ENCODE measurements at regions not wholly inside any gene's neighbourhood (a gene's known extent, or its start where the extent isn't known, plus 50 kb on each side); places are given as distances from the start of the nearest gene placed in this dataset.

DNA sequence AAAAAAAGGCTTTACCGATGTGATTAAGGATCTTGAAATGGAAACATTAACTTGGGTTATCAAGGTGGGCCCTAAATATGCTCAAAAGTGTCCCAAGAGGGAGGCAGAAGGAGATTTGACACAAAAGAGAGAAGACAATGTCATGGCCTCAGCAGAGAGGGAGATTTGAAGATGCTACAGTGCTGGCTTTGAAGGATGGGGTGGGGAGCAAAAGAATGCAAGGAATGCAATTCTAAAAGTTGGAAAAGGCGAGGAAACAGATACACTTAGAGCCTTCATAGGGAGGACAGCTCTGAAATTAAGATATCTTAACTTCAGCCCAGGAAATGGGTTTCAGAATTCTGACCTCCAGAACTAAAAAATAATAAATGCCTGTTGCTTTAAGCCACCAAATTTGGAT lies 314.5 kb upstream of the CCDC54 start:
- no peak overlapping the region for H3K4me3 ChIP-seq
- no peak for DNase-seq (ENCODE audit: low spot score)
- no peak overlapping the region for H3K27ac ChIP-seq
- TF ChIP-seq, protein P1, sequence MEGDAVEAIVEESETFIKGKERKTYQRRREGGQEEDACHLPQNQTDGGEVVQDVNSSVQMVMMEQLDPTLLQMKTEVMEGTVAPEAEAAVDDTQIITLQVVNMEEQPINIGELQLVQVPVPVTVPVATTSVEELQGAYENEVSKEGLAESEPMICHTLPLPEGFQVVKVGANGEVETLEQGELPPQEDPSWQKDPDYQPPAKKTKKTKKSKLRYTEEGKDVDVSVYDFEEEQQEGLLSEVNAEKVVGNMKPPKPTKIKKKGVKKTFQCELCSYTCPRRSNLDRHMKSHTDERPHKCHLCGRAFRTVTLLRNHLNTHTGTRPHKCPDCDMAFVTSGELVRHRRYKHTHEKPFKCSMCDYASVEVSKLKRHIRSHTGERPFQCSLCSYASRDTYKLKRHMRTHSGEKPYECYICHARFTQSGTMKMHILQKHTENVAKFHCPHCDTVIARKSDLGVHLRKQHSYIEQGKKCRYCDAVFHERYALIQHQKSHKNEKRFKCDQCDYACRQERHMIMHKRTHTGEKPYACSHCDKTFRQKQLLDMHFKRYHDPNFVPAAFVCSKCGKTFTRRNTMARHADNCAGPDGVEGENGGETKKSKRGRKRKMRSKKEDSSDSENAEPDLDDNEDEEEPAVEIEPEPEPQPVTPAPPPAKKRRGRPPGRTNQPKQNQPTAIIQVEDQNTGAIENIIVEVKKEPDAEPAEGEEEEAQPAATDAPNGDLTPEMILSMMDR (IDR thresholded peaks at IDR 0.05) = no peak

GRCh38 chr3:107063351-107063750 lies 313.9 kb upstream of the CCDC54 start:
- no peak overlapping the region for H3K4me3 ChIP-seq
- DNase-seq (ENCODE audit: low spot score) = no peak
- TF ChIP-seq, protein P1 (IDR thresholded peaks at IDR 0.05) = no peak
- no peak overlapping the region for H3K27ac ChIP-seq

DNA sequence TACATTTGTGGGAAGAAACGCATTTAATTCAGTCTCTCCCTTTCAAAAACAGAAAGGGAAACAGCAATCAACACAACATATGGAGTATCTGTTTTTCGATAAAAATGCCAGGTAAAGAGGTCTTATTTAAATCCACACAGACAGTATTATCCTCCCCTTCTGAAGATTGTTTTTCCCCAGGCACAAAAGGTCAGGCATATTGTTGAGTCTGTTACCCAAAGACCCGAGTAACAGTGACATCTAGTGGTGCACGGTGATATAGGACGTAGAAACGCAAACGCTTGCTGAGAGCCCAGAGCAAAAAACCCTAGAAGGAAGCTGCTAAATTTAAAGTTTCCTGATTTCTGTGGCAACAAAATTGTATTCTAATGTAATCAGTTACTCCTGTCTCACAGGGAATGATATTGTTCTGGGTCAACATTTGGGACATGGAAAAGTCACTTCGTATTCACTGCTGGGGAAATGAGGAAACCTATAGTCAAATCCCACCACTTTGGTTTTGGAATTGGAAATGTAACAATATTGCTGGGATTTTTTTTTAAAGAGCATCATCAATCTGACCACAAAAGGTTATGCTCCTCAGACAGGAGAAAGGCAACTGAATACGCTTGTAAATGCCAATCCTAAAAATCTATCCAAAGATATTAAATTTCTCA lies 312.7 kb upstream of the CCDC54 start:
- no peak overlapping the region for H3K4me3 ChIP-seq
- TF ChIP-seq, protein P1 (IDR thresholded peaks at IDR 0.05) = peak; percentile 49
- H3K27ac ChIP-seq = no peak overlapping the region
- DNase-seq (ENCODE audit: low spot score) = no peak

DNA sequence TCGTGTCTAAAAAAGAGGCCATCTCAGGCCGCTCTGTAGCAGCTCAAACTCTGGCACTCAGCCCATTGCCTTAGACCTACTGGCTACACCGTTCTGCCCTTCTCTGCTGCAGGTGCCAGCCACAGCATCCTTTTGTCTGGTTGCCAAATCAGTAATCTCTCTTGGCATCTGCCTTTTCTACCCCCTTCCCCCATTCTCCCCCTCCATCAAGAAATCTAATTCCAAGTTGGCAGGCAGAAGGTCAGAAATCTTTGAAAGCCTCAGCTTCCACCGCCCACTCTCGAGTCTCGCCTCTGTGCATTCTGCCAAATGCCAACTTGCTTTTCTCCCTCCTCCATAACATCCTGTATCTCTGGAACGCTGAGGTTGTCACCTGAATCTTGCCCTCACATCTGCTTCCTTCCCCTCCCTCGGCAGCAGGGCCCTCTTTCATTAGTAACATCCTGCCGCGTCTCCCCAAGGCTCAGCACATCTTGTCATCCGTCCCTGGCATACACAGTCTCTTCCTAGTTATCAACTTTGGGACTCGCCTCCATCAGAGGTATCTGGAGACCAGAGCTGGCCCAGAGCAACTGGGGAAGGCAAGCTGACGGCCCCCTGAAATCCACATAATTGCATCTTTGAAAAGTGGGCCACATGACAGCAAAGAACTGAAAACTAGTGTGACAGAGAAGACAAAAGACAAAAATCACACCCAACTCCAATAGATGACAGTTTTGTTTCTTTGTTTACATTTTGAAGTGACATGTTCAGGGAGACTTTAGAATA lies 312.0 kb upstream of the CCDC54 start:
- no peak for DNase-seq (ENCODE audit: low spot score)
- Histone ChIP-seq H3K27ac (peak overlapping the region in 1 of 2 donors; percentile 3), H3K4me3 (no peak overlapping the region)
- TF ChIP-seq, protein P1 (IDR thresholded peaks at IDR 0.05) = no peak

DNA sequence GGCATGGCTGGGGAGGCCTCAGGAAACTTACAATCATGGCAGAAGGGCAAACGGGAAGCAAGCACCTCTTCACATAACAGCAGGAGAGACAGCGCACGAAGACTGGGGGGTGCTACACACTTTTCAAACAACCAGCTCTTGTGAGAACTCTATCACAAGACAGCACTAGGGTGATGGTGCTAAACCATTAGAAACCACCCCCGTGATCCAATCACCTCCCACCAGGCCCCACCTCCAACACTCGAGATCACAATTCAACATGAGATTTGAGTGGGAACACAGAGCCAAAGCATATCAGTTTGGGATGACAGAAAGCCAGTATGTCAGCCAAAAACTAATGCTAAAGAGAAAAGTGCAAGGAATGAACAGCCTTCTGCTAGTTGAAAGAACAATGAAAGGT lies 309.8 kb upstream of the CCDC54 start:
- TF ChIP-seq, protein P1 (IDR thresholded peaks at IDR 0.05) = no peak
- no peak for DNase-seq (ENCODE audit: low spot score)
- Histone ChIP-seq H3K4me3 (no peak overlapping the region), H3K27ac (no peak overlapping the region)

GRCh38 chr3:107068980-107069379 lies 308.3 kb upstream of the CCDC54 start:
- Histone ChIP-seq H3K4me3 (no peak overlapping the region), H3K27ac (no peak overlapping the region)
- TF ChIP-seq, protein P1 (IDR thresholded peaks at IDR 0.05) = no peak
- no peak for DNase-seq (ENCODE audit: low spot score)

- TF ChIP-seq, protein P1 (IDR thresholded peaks at IDR 0.05) = no peak
- H3K4me3 ChIP-seq = no peak overlapping the region
- DNase-seq (ENCODE audit: low spot score) = no peak
- H3K27ac ChIP-seq = no peak overlapping the region
Observed at GRCh38 chr3:107076946-107077345, 300.3 kb upstream of the CCDC54 start.
